ENCODE measurements at regions not wholly inside any gene's neighbourhood (a gene's known extent, or its start where the extent isn't known, plus 50 kb on each side); places are given as distances from the start of the nearest gene placed in this dataset.

DNA sequence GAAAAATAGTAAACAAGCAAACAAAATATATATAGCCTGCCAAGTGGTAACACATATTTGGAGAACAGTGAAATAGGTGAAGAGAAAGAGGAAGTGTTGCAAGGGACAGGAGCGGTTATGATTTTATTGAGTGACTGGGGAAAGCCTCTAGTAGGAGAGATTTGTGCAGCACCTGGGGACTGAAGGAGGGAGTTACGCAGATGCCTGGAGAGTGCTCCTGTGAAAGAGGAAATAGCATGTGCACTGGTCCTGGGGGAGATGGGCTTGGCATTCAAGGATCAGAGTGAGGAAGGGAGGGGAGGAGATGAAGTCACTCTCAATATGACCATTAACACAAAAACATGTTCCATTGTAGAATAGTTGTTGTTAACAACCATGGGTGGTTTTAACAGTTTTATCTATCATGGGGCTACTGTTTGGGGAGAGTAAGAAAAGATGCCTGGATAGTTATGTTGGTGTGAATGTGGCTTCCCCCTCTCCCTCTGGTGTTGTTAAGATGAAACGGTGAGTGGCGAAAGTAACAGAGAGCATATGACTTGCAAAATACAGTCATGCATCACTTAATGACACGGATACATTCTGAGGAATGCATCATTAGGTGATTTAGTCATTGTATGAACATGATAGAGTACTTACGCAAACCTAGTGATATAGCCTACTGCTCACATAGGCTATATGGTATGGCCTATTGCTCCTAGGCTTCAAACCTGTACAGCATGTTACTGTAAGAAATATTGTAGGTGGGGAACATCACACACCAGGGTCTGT lies 251.7 kb upstream of the ARGLU1 start:
- Histone ChIP-seq H3K9me3 (ENCODE audit: control insufficient read depth, insufficient read depth, low read depth, low read length) (no peaks in the 10 kb centered on the region), H3K36me3 (ENCODE audit: control insufficient read depth in 2 of 2, insufficient read depth in 1 of 2, low read length in 2 of 2) (no peaks in the 10 kb centered on the region), H3K4me3 (ENCODE audit: low read depth, low read length) (no peak overlapping the region), H3K4me1 (ENCODE audit: control insufficient read depth, insufficient read depth, low read length) (no peaks in the 10 kb centered on the region), H3K27ac (ENCODE audit: extremely low read depth, low read depth, low read length) (no peak overlapping the region)
- no peak for TF ChIP-seq ZNF792 (tag by site-specific recombination; IDR thresholded peaks at IDR 0.05)
- TF ChIP-seq ZNF112 (tag by site-specific recombination; IDR thresholded peaks at IDR 0.05) = no peak
- TF ChIP-seq, protein P1, sequence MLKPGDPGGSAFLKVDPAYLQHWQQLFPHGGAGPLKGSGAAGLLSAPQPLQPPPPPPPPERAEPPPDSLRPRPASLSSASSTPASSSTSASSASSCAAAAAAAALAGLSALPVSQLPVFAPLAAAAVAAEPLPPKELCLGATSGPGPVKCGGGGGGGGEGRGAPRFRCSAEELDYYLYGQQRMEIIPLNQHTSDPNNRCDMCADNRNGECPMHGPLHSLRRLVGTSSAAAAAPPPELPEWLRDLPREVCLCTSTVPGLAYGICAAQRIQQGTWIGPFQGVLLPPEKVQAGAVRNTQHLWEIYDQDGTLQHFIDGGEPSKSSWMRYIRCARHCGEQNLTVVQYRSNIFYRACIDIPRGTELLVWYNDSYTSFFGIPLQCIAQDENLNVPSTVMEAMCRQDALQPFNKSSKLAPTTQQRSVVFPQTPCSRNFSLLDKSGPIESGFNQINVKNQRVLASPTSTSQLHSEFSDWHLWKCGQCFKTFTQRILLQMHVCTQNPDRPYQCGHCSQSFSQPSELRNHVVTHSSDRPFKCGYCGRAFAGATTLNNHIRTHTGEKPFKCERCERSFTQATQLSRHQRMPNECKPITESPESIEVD (tag by site-specific recombination; IDR thresholded peaks at IDR 0.05) = no peak
- ChIA-PET CTCF (interaction anchor here (0.6 kb wide), 1 partner anchor 8 kb away, joined by 3 read pairs; no protein-coding TSS in a partner anchor), POLR2A (no interaction called here)

DNA sequence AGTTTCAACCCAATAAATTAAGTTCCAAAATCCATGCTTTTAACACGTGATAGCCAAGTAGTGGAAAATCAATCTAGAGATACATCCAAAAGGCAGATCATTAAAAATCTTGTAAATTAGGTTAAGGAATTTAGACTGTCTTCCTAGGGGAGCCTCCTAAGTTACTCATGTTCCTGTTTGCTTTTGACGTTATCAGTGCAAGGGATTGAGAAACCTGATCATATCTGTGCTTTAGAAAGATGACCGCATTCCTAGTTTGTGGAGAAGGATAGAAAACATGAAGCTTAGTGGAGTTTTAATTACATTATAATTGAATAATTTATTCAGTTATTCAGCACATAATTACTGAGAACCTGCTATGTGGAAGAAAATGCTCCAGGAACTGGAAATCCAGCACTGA lies 251.0 kb upstream of the ARGLU1 start:
- ChIA-PET POLR2A (no interaction called here), CTCF (interaction anchor here (0.6 to 1.0 kb wide), 2 partner anchors 9 to 15 kb away, joined by 3 read pairs; no protein-coding TSS in a partner anchor)
- no peaks in the 10 kb centered on the region for H3K9me3 ChIP-seq (ENCODE audit: control insufficient read depth, insufficient read depth, low read depth, low read length)
- H3K36me3 ChIP-seq (ENCODE audit: control insufficient read depth in 2 of 2, insufficient read depth in 1 of 2, low read length in 2 of 2) = no peaks in the 10 kb centered on the region
- no peaks in the 10 kb centered on the region for H3K4me1 ChIP-seq (ENCODE audit: control insufficient read depth, insufficient read depth, low read length)
- H3K4me3 ChIP-seq (ENCODE audit: low read depth, low read length) = no peak overlapping the region
- no peak overlapping the region for H3K27ac ChIP-seq (ENCODE audit: extremely low read depth, low read depth, low read length)
- TF ChIP-seq GLIS1 (tag by site-specific recombination; IDR thresholded peaks at IDR 0.05) (no peak), ZNF830 (tag by site-specific recombination; IDR thresholded peaks at IDR 0.05; ENCODE audit: low read depth) (no peak), ZNF514 (tag by site-specific recombination; IDR thresholded peaks at IDR 0.05) (no peak), ZFP69B (tag by site-specific recombination; IDR thresholded peaks at IDR 0.05) (no peak), ZNF184 (tag by site-specific recombination; IDR thresholded peaks at IDR 0.05) (no peak), KLF7 (tag by site-specific recombination; IDR thresholded peaks at IDR 0.05; ENCODE audit: borderline replicate concordance) (no peak), ZNF37A (tag by site-specific recombination; IDR thresholded peaks at IDR 0.05) (no peak), ZNF768 (tag by site-specific recombination; IDR thresholded peaks at IDR 0.05) (no peak), ZNF571 (tag by site-specific recombination; IDR thresholded peaks at IDR 0.05) (no peak), OVOL3 (tag by site-specific recombination; IDR thresholded peaks at IDR 0.05) (no peak), ZNF629 (tag by site-specific recombination; IDR thresholded peaks at IDR 0.05) (no peak)
- TF ChIP-seq, protein P2, sequence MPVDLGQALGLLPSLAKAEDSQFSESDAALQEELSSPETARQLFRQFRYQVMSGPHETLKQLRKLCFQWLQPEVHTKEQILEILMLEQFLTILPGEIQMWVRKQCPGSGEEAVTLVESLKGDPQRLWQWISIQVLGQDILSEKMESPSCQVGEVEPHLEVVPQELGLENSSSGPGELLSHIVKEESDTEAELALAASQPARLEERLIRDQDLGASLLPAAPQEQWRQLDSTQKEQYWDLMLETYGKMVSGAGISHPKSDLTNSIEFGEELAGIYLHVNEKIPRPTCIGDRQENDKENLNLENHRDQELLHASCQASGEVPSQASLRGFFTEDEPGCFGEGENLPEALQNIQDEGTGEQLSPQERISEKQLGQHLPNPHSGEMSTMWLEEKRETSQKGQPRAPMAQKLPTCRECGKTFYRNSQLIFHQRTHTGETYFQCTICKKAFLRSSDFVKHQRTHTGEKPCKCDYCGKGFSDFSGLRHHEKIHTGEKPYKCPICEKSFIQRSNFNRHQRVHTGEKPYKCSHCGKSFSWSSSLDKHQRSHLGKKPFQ (tag by site-specific recombination; IDR thresholded peaks at IDR 0.05) = no peak
- TF ChIP-seq, protein P3, sequence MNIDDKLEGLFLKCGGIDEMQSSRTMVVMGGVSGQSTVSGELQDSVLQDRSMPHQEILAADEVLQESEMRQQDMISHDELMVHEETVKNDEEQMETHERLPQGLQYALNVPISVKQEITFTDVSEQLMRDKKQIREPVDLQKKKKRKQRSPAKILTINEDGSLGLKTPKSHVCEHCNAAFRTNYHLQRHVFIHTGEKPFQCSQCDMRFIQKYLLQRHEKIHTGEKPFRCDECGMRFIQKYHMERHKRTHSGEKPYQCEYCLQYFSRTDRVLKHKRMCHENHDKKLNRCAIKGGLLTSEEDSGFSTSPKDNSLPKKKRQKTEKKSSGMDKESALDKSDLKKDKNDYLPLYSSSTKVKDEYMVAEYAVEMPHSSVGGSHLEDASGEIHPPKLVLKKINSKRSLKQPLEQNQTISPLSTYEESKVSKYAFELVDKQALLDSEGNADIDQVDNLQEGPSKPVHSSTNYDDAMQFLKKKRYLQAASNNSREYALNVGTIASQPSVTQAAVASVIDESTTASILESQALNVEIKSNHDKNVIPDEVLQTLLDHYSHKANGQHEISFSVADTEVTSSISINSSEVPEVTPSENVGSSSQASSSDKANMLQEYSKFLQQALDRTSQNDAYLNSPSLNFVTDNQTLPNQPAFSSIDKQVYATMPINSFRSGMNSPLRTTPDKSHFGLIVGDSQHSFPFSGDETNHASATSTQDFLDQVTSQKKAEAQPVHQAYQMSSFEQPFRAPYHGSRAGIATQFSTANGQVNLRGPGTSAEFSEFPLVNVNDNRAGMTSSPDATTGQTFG (tag by site-specific recombination; IDR thresholded peaks at IDR 0.05; ENCODE audit: borderline replicate concordance) = no peak
- TF ChIP-seq, protein P4, sequence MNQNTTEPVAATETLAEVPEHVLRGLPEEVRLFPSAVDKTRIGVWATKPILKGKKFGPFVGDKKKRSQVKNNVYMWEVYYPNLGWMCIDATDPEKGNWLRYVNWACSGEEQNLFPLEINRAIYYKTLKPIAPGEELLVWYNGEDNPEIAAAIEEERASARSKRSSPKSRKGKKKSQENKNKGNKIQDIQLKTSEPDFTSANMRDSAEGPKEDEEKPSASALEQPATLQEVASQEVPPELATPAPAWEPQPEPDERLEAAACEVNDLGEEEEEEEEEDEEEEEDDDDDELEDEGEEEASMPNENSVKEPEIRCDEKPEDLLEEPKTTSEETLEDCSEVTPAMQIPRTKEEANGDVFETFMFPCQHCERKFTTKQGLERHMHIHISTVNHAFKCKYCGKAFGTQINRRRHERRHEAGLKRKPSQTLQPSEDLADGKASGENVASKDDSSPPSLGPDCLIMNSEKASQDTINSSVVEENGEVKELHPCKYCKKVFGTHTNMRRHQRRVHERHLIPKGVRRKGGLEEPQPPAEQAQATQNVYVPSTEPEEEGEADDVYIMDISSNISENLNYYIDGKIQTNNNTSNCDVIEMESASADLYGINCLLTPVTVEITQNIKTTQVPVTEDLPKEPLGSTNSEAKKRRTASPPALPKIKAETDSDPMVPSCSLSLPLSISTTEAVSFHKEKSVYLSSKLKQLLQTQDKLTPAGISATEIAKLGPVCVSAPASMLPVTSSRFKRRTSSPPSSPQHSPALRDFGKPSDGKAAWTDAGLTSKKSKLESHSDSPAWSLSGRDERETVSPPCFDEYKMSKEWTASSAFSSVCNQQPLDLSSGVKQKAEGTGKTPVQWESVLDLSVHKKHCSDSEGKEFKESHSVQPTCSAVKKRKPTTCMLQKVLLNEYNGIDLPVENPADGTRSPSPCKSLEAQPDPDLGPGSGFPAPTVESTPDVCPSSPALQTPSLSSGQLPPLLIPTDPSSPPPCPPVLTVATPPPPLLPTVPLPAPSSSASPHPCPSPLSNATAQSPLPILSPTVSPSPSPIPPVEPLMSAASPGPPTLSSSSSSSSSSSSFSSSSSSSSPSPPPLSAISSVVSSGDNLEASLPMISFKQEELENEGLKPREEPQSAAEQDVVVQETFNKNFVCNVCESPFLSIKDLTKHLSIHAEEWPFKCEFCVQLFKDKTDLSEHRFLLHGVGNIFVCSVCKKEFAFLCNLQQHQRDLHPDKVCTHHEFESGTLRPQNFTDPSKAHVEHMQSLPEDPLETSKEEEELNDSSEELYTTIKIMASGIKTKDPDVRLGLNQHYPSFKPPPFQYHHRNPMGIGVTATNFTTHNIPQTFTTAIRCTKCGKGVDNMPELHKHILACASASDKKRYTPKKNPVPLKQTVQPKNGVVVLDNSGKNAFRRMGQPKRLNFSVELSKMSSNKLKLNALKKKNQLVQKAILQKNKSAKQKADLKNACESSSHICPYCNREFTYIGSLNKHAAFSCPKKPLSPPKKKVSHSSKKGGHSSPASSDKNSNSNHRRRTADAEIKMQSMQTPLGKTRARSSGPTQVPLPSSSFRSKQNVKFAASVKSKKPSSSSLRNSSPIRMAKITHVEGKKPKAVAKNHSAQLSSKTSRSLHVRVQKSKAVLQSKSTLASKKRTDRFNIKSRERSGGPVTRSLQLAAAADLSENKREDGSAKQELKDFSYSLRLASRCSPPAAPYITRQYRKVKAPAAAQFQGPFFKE (tag by site-specific recombination; IDR thresholded peaks at IDR 0.05; ENCODE audit: borderline replicate concordance) = no peak
- TF ChIP-seq, protein P5, sequence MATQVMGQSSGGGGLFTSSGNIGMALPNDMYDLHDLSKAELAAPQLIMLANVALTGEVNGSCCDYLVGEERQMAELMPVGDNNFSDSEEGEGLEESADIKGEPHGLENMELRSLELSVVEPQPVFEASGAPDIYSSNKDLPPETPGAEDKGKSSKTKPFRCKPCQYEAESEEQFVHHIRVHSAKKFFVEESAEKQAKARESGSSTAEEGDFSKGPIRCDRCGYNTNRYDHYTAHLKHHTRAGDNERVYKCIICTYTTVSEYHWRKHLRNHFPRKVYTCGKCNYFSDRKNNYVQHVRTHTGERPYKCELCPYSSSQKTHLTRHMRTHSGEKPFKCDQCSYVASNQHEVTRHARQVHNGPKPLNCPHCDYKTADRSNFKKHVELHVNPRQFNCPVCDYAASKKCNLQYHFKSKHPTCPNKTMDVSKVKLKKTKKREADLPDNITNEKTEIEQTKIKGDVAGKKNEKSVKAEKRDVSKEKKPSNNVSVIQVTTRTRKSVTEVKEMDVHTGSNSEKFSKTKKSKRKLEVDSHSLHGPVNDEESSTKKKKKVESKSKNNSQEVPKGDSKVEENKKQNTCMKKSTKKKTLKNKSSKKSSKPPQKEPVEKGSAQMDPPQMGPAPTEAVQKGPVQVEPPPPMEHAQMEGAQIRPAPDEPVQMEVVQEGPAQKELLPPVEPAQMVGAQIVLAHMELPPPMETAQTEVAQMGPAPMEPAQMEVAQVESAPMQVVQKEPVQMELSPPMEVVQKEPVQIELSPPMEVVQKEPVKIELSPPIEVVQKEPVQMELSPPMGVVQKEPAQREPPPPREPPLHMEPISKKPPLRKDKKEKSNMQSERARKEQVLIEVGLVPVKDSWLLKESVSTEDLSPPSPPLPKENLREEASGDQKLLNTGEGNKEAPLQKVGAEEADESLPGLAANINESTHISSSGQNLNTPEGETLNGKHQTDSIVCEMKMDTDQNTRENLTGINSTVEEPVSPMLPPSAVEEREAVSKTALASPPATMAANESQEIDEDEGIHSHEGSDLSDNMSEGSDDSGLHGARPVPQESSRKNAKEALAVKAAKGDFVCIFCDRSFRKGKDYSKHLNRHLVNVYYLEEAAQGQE (tag by site-specific recombination; IDR thresholded peaks at IDR 0.05) = no peak
